Prostate gland (tissue), 2 donors: ENCODE measurements at regions not wholly inside any gene's neighbourhood (a gene's known extent, or its start where the extent isn't known, plus 50 kb on each side); places are given as distances from the start of the nearest gene placed in this dataset.

Experiments used
- POLR2AphosphoS5 ChIP-seq: sonication (generic); formaldehyde crosslinking; IDR thresholded peaks from one replicate; pipeline ENCODE4 v1.6.1; 2017; ENCODE audit warnings: antibody characterized with exemption
- TF ChIP-seq, protein P1 (sequence below), 4 experiments: fragments of 200-600 bp in 2 of 4; fragments of 450-650 bp in 2 of 4; sonication (generic) in 2 of 4; IDR thresholded peaks; 1 replicate in 3 of 4; 2 replicates in 1 of 4; pipeline ENCODE4 v1.5.1; 2016 to 2019; ENCODE audit warnings: antibody characterized with exemption in 4 of 4, mild to moderate bottlenecking in 2 of 4, moderate library complexity in 2 of 4

GRCh38 chr5:143716881-143717280 is 95.1 kb upstream of the HMHB1 start:
- no peak for TF ChIP-seq POLR2AphosphoS5
- TF ChIP-seq, protein P1, sequence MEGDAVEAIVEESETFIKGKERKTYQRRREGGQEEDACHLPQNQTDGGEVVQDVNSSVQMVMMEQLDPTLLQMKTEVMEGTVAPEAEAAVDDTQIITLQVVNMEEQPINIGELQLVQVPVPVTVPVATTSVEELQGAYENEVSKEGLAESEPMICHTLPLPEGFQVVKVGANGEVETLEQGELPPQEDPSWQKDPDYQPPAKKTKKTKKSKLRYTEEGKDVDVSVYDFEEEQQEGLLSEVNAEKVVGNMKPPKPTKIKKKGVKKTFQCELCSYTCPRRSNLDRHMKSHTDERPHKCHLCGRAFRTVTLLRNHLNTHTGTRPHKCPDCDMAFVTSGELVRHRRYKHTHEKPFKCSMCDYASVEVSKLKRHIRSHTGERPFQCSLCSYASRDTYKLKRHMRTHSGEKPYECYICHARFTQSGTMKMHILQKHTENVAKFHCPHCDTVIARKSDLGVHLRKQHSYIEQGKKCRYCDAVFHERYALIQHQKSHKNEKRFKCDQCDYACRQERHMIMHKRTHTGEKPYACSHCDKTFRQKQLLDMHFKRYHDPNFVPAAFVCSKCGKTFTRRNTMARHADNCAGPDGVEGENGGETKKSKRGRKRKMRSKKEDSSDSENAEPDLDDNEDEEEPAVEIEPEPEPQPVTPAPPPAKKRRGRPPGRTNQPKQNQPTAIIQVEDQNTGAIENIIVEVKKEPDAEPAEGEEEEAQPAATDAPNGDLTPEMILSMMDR (IDR thresholded peaks at IDR 0.05): no peak
